Gastroesophageal sphincter (tissue), 3 donors: ENCODE measurements at regions not wholly inside any gene's neighbourhood (a gene's known extent, or its start where the extent isn't known, plus 50 kb on each side); places are given as distances from the start of the nearest gene placed in this dataset.

Source experiments
- EP300 ChIP-seq: sonication (generic); formaldehyde crosslinking; IDR thresholded peaks from one replicate; pipeline ENCODE4 v1.6.1; 2017; ENCODE audit warnings: antibody characterized with exemption, mild to moderate bottlenecking
- POLR2A ChIP-seq, 2 donors: fragments of 450-650 bp; IDR thresholded peaks; one replicate each; pipeline ENCODE4 v1.6.1; 2017; ENCODE audit warnings: antibody characterized with exemption in 2 of 2, mild to moderate bottlenecking in 2 of 2, moderate library complexity in 1 of 2
- POLR2AphosphoS5 ChIP-seq: sonication (generic); formaldehyde crosslinking; IDR thresholded peaks from one replicate; pipeline ENCODE4 v1.6.1; 2017; ENCODE audit warnings: antibody characterized with exemption
- TF ChIP-seq, protein P1 (sequence below), 4 experiments: fragments of 200-600 bp in 2 of 4; fragments of 450-650 bp in 2 of 4; sonication (generic) in 1 of 4; IDR thresholded peaks; one replicate each; pipeline ENCODE4 v1.5.1; 2017 to 2019; ENCODE audit warnings: antibody characterized with exemption in 4 of 4, mild to moderate bottlenecking in 2 of 4, moderate library complexity in 2 of 4

DNA sequence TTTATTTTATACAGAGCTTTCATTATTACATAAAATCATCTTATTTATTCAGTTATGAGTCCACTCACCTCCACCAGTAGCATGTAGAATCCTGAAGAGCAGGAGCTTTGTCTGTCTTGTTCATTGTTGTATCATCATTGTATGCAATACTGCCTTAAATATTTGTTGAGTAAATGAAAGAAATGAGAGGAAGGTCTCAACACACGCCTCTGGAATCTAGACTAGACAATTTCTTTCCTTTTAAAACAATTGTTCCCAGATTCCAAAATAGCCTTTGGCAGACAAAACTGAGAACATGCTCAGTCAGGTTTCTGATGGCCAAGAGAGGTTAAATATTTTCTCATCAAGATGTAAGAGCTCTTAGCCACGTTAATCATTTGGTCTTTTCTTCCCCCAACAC lies 173.1 kb upstream of the AGR3 start:
- TF ChIP-seq, protein P1, sequence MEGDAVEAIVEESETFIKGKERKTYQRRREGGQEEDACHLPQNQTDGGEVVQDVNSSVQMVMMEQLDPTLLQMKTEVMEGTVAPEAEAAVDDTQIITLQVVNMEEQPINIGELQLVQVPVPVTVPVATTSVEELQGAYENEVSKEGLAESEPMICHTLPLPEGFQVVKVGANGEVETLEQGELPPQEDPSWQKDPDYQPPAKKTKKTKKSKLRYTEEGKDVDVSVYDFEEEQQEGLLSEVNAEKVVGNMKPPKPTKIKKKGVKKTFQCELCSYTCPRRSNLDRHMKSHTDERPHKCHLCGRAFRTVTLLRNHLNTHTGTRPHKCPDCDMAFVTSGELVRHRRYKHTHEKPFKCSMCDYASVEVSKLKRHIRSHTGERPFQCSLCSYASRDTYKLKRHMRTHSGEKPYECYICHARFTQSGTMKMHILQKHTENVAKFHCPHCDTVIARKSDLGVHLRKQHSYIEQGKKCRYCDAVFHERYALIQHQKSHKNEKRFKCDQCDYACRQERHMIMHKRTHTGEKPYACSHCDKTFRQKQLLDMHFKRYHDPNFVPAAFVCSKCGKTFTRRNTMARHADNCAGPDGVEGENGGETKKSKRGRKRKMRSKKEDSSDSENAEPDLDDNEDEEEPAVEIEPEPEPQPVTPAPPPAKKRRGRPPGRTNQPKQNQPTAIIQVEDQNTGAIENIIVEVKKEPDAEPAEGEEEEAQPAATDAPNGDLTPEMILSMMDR (IDR thresholded peaks at IDR 0.05): no peak
- no peak for TF ChIP-seq POLR2AphosphoS5
- TF ChIP-seq POLR2A (IDR thresholded peaks at IDR 0.05): no peak
- TF ChIP-seq EP300: no peak
